Neural cell (in vitro differentiated cells): ENCODE measurements at regions not wholly inside any gene's neighbourhood (a gene's known extent, or its start where the extent isn't known, plus 50 kb on each side); places are given as distances from the start of the nearest gene placed in this dataset.

ENCODE experiments used
- H2AFZ ChIP-seq: fragments of 200-600, 300-800 bp; sonication (generic), shearing (Covaris generic); 2 replicates; pipeline ENCODE4 v1.6.0; 2014; ENCODE audit warnings: low read depth, mild to moderate bottlenecking, antibody characterized with exemption, low read length, moderate library complexity
- H3F3A ChIP-seq: fragments of 200-600 bp; shearing (Covaris generic); 2 replicates; pipeline ENCODE4 v1.6.1; 2016; ENCODE audit warnings: mild to moderate bottlenecking, moderate library complexity, mixed read lengths, antibody characterized with exemption, low read length; ENCODE audit not compliant: insufficient read depth, poor library complexity, severe bottlenecking
- H3K27ac ChIP-seq: fragments of 200-600, 300-800 bp; sonication (generic), shearing (Covaris generic); 2 replicates; pipeline ENCODE4 v1.5.1; 2014; ENCODE audit warnings: mild to moderate bottlenecking, low read length, moderate library complexity
- H3K27me3 ChIP-seq: fragments of 300-800, 200-600 bp; sonication (generic), shearing (Covaris generic); 2 replicates; pipeline ENCODE4 v1.6.0; 2014; ENCODE audit warnings: mild to moderate bottlenecking, low read depth, low read length, moderate library complexity; ENCODE audit not compliant: insufficient read depth
- H3K36me3 ChIP-seq: fragments of 300-800, 200-600 bp; sonication (generic), shearing (Covaris generic); 2 replicates; pipeline ENCODE4 v1.5.1; 2014; ENCODE audit warnings: mild to moderate bottlenecking, antibody characterized with exemption, low read length, moderate library complexity; ENCODE audit not compliant: insufficient read depth
- H3K4me2 ChIP-seq: fragments of 300-800, 200-600 bp; sonication (generic), shearing (Covaris generic); 2 replicates; pipeline ENCODE4 v1.6.0; 2014; ENCODE audit warnings: mild to moderate bottlenecking, low read length
- H3K4me3 ChIP-seq: fragments of 300-800, 200-600 bp; sonication (generic), shearing (Covaris generic); 2 replicates; pipeline ENCODE4 v1.5.1; 2014; ENCODE audit warnings: mild to moderate bottlenecking, low read length, moderate library complexity
- H3K79me2 ChIP-seq: fragments of 200-600 bp; shearing (Covaris generic); replicated peaks from 2 replicates; pipeline ENCODE4 v1.6.0; 2014; ENCODE audit warnings: mild to moderate bottlenecking, low read length, moderate library complexity; ENCODE audit not compliant: insufficient read depth
- H3K9ac ChIP-seq: fragments of 300-800, 200-600 bp; sonication (generic), shearing (Covaris generic); 2 replicates; pipeline ENCODE4 v1.6.1; 2016; ENCODE audit warnings: mild to moderate bottlenecking, low read length, mixed read lengths
- H3K9me2 ChIP-seq: fragments of 200-600 bp; shearing (Covaris generic); 2 replicates; pipeline ENCODE4 v1.6.1; 2016; ENCODE audit warnings: mild to moderate bottlenecking, low read length, mixed read lengths; ENCODE audit not compliant: insufficient read depth
- H3K9me3 ChIP-seq: fragments of 200-600, 300-800 bp; sonication (generic), shearing (Covaris generic); 2 replicates; pipeline ENCODE4 v1.6.1; 2016; ENCODE audit warnings: mild to moderate bottlenecking, mixed run types, low read length, moderate library complexity, mixed read lengths
- H4K20me1 ChIP-seq: fragments of 200-600 bp; shearing (Covaris generic); 2 replicates; pipeline ENCODE4 v1.6.1; 2016; ENCODE audit warnings: mild to moderate bottlenecking, mixed run types; ENCODE audit not compliant: insufficient read depth
- CTCF ChIP-seq: fragments of 450-650 bp; IDR thresholded peaks from 2 replicates; pipeline ENCODE4 v1.5.1; 2014; ENCODE audit warnings: antibody characterized with exemption, mild to moderate bottlenecking, moderate library complexity; ENCODE audit not compliant: poor library complexity, severe bottlenecking
- EP300 ChIP-seq: fragments of 450-650 bp; conservative IDR thresholded peaks from 2 replicates; pipeline ENCODE4 v1.6.1; 2014; ENCODE audit warnings: antibody characterized with exemption, mild to moderate bottlenecking, moderate library complexity; ENCODE audit not compliant: poor library complexity, severe bottlenecking
- EZH2 ChIP-seq: fragments of 200-600, 300-800 bp; shearing (Covaris generic), sonication (generic); IDR thresholded peaks from 2 replicates; pipeline ENCODE4 v1.6.1; 2014; ENCODE audit warnings: antibody characterized with exemption, low read length, borderline replicate concordance, mild to moderate bottlenecking; ENCODE audit not compliant: insufficient read depth, poor library complexity, severe bottlenecking
- MXI1 ChIP-seq: fragments of 450-650 bp; conservative IDR thresholded peaks from 2 replicates; pipeline ENCODE4 v1.6.1; 2014; ENCODE audit warnings: antibody characterized with exemption, mild to moderate bottlenecking; ENCODE audit not compliant: poor library complexity, severe bottlenecking
- POLR2AphosphoS5 ChIP-seq: IDR thresholded peaks from 2 replicates; pipeline ENCODE4 v1.6.1; 2012
- RAD21 ChIP-seq: fragments of 450-650 bp; conservative IDR thresholded peaks from 2 replicates; pipeline ENCODE4 v1.6.1; 2014; ENCODE audit warnings: antibody characterized with exemption, mild to moderate bottlenecking, moderate library complexity
- REST ChIP-seq: IDR thresholded peaks from 2 replicates; pipeline ENCODE4 v1.6.1; 2012; ENCODE audit warnings: borderline replicate concordance
- SMC3 ChIP-seq: fragments of 450-650 bp; conservative IDR thresholded peaks from 2 replicates; pipeline ENCODE4 v1.6.1; 2014; ENCODE audit warnings: antibody characterized with exemption, mild to moderate bottlenecking, moderate library complexity; ENCODE audit not compliant: poor library complexity
- TAF1 ChIP-seq: IDR thresholded peaks from 2 replicates; pipeline ENCODE4 v1.6.1; 2012; ENCODE audit warnings: low read depth

- Histone ChIP-seq H3K4me3 (no peak overlapping the region), H3K27me3 (no peaks in the 10 kb centered on the region), H4K20me1 (no peaks in the 10 kb centered on the region), H3K9me2 (no peaks in the 10 kb centered on the region), H3F3A (no peaks in the 10 kb centered on the region), H3K27ac (no peak overlapping the region), H3K9me3 (peaks cover 16% of the 10 kb centered on the region), H3K36me3 (no peaks in the 10 kb centered on the region), H3K79me2 (no peaks in the 10 kb centered on the region), H3K9ac (no peak overlapping the region), H3K4me2 (no peak overlapping the region), H2AFZ (no peak overlapping the region)
- TF ChIP-seq RAD21 = no peak
Observed at GRCh38 chr12:34345801-34346200, 323.5 kb downstream of the ALG10 start.

GRCh38 chr12:34346372-34347034 is 324.2 kb downstream of the ALG10 start:
- no peak overlapping the region for H3K9ac ChIP-seq
- H3K4me3 ChIP-seq = no peak overlapping the region
- no peaks in the 10 kb centered on the region for H3K27me3 ChIP-seq
- H2AFZ ChIP-seq = no peak overlapping the region
- TF ChIP-seq TAF1 (no peak), EP300 (no peak), MXI1 (no peak), RAD21 (no peak), EZH2 (no peak), SMC3 (no peak), REST (no peak), CTCF (no peak), POLR2AphosphoS5 (no peak)
- no peak overlapping the region for H3K4me2 ChIP-seq
- no peaks in the 10 kb centered on the region for H3K36me3 ChIP-seq
- peaks cover 16% of the 10 kb centered on the region for H3K9me3 ChIP-seq
- H4K20me1 ChIP-seq = no peaks in the 10 kb centered on the region
- no peaks in the 10 kb centered on the region for H3F3A ChIP-seq
- H3K9me2 ChIP-seq = no peaks in the 10 kb centered on the region
- no peaks in the 10 kb centered on the region for H3K79me2 ChIP-seq
- H3K27ac ChIP-seq = no peak overlapping the region

- H3K9me2 ChIP-seq = no peaks in the 10 kb centered on the region
- H3K9ac ChIP-seq = no peak overlapping the region
- no peak overlapping the region for H3K27ac ChIP-seq
- no peaks in the 10 kb centered on the region for H3K36me3 ChIP-seq
- no peak overlapping the region for H3K4me3 ChIP-seq
- no peak overlapping the region for H3K4me2 ChIP-seq
- TF ChIP-seq EP300 = no peak
- TF ChIP-seq RAD21 = no peak
- no peak for TF ChIP-seq REST
- no peak for TF ChIP-seq TAF1
- no peak for TF ChIP-seq EZH2
- TF ChIP-seq CTCF = no peak
- TF ChIP-seq SMC3 = no peak
- peaks cover 16% of the 10 kb centered on the region for H3K9me3 ChIP-seq
- H3F3A ChIP-seq = no peaks in the 10 kb centered on the region
- H3K27me3 ChIP-seq = no peaks in the 10 kb centered on the region
- H3K79me2 ChIP-seq = no peaks in the 10 kb centered on the region
- H4K20me1 ChIP-seq = no peaks in the 10 kb centered on the region
- H2AFZ ChIP-seq = no peak overlapping the region
Observed at GRCh38 chr12:34347367-34347766, 325.1 kb downstream of the ALG10 start.
